HepG2 (cell line): ENCODE measurements at regions not wholly inside any gene's neighbourhood (a gene's known extent, or its start where the extent isn't known, plus 50 kb on each side); places are given as distances from the start of the nearest gene placed in this dataset.

Source experiments
- ATAC-seq: fragments of 200-7000 bp; cut with Tn5 transposase; 3 replicates; pipeline ENCODE4 v1.9.1; 2020; ENCODE audit warnings: mild to moderate bottlenecking, moderate library complexity
- BruUV-seq: library from RNA; stranded (reverse); fragments of 400-500 nt; replicated peaks from 2 replicates; lab custom pipeline; 2021; lab: Mats Ljungman, UMichigan
- CTCF ChIA-PET: fragments of 300-600 bp; formaldehyde crosslinking; extraction: SDS; loops from one replicate; lab custom pipeline; 2021; ENCODE audit warnings: low total read pairs, inconsistent platforms, low intra/inter-chr PET ratio; lab: Yijun Ruan, JAX
- POLR2A ChIA-PET: fragments of 350-600 bp; sonication (Branson Sonifier 250); formaldehyde crosslinking; loops from one replicate; lab custom pipeline; 2020; ENCODE audit warnings: antibody characterized with exemption, inconsistent platforms; lab: Yijun Ruan, JAX
- DNase-seq: peaks from one replicate; pipeline ENCODE4 v3.0.0-alpha.2; 2015; ENCODE audit warnings: low spot score
- FAIRE-seq: peaks from 3 replicates; lab custom pipeline; 2011; peaks lifted over from hg19 to GRCh38; lab: Jason Lieb, UNC
- H2AFZ ChIP-seq: one replicate; pipeline ENCODE4 v1.6.1; 2011; ENCODE audit warnings: low read length, inconsistent platforms
- H3K27ac ChIP-seq: fragments of 300-600 bp; 3 replicates; pipeline ENCODE4 v1.8.0; 2011; ENCODE audit warnings: mixed run types, mild to moderate bottlenecking, mixed read lengths, low read length, inconsistent platforms; ENCODE audit not compliant: insufficient read depth; ENCODE audit errors: extremely low read length
- H3K27me3 ChIP-seq, 2 experiments: fragments of 200-600 bp in 1 of 2; 2 replicates in 1 of 2; 3 replicates in 1 of 2; pipeline versions ENCODE4 v1.6.0 to v1.8.0; 2011; ENCODE audit warnings: low read length in 2 of 2, mild to moderate bottlenecking in 2 of 2, moderate library complexity in 2 of 2, inconsistent platforms in 1 of 2; ENCODE audit not compliant: insufficient read depth in 2 of 2, control insufficient read depth in 1 of 2
- H3K36me3 ChIP-seq, 2 experiments: fragments of 200-600 bp in 1 of 2; replicated peaks in 1 of 2; 2 replicates in 1 of 2; 3 replicates in 1 of 2; pipeline versions ENCODE4 v1.5.1 to v1.8.0; 2011; ENCODE audit warnings: low read length in 2 of 2, inconsistent platforms in 1 of 2; ENCODE audit not compliant: insufficient read depth in 2 of 2, control insufficient read depth in 1 of 2
- H3K4me1 ChIP-seq: 2 replicates; pipeline ENCODE4 v1.5.1; 2012; ENCODE audit warnings: low read length, inconsistent platforms; ENCODE audit not compliant: insufficient read depth
- H3K4me2 ChIP-seq: 2 replicates; pipeline ENCODE4 v1.6.0; 2011; ENCODE audit warnings: low read depth, low read length, inconsistent platforms
- H3K4me3 ChIP-seq, 3 experiments: fragments of 200-600 bp in 1 of 3; sonication (generic), shearing (Covaris generic) in 1 of 3; replicated peaks in 1 of 3; 2 replicates each; pipeline ENCODE4 v1.5.1; 2011 to 2016; ENCODE audit warnings: low read length in 3 of 3, inconsistent platforms in 2 of 3, low read depth in 2 of 3, mild to moderate bottlenecking in 2 of 3, control low read depth in 1 of 3, mixed read lengths in 1 of 3; ENCODE audit not compliant: insufficient read depth in 1 of 3
- H3K79me2 ChIP-seq: one replicate; pipeline ENCODE4 v1.6.1; 2011; ENCODE audit warnings: low read length, inconsistent platforms; ENCODE audit not compliant: insufficient read depth
- H3K9ac ChIP-seq: 2 replicates; pipeline ENCODE4 v1.6.0; 2011; ENCODE audit warnings: mild to moderate bottlenecking, low read depth, low read length, inconsistent platforms; ENCODE audit not compliant: insufficient read depth
- H3K9me3 ChIP-seq: 2 replicates; pipeline ENCODE4 v1.5.1; 2012; ENCODE audit warnings: mild to moderate bottlenecking, low read length
- H4K20me1 ChIP-seq: 2 replicates; pipeline ENCODE4 v1.6.0; 2011; ENCODE audit warnings: inconsistent platforms, mild to moderate bottlenecking, low read length, moderate library complexity; ENCODE audit not compliant: insufficient read depth
- CEBPB ChIP-seq: IDR thresholded peaks from 2 replicates; pipeline ENCODE4 v1.6.1; 2011; ENCODE audit warnings: low read depth, low read length, improper control_type of control experiment, borderline replicate concordance
- KDM1A ChIP-seq: IDR thresholded peaks from 2 replicates; pipeline ENCODE4 v1.6.1; 2016; ENCODE audit warnings: missing compliant biosample characterization
- MAZ ChIP-seq, 2 experiments: sonication (generic) in 1 of 2; formaldehyde crosslinking in 1 of 2; IDR thresholded peaks; 2 replicates each; pipeline versions ENCODE4 v1.5.0 to v1.6.1; 2012 to 2020; ENCODE audit warnings: low read depth in 2 of 2, mild to moderate bottlenecking in 2 of 2, borderline replicate concordance in 1 of 2, improper control_type of control experiment in 1 of 2, low read length in 1 of 2, missing genetic modification reagents in 1 of 2, moderate library complexity in 1 of 2
- ZNF160 ChIP-seq: sonication (generic); formaldehyde crosslinking; IDR thresholded peaks from 2 replicates; pipeline ENCODE4 v1.8.0; 2022; ENCODE audit warnings: mild to moderate bottlenecking, inconsistent platforms, missing genetic modification reagents
- ZNF430 ChIP-seq: sonication (generic); formaldehyde crosslinking; IDR thresholded peaks from 2 replicates; pipeline ENCODE4 v1.9.0; 2021; ENCODE audit warnings: mild to moderate bottlenecking, missing genetic modification reagents
- WGBS: methylation state at CpG from one replicate; pipeline ENCODE4 v1.1.6; 2017; ENCODE audit warnings: low lambda C conversion rate; 5-methylcytosine and 5-hydroxymethylcytosine counted together
- in situ Hi-C: cut with HindIII; loops from 2 replicates; pipeline ENCODE4 v1.10.0; 2017; ENCODE audit warnings: low pct_unique_long_range_greater_than_20kb; ENCODE audit not compliant: extremely low pct_ligation_motif_present
- intact Hi-C: fragments of 100-400 bp; cut with micrococcal nuclease; formaldehyde crosslinking; loops from one replicate; pipeline ENCODE4 v1.10.0; 2022; ENCODE audit not compliant: unreplicated experiment

- ATAC-seq = no peak
- BruUV-seq = no TSS peak
- Histone ChIP-seq H3K4me2 (no peak overlapping the region), H3K9ac (no peak overlapping the region)
- POLR2A ChIA-PET = no interaction called here
- TF ChIP-seq ZNF160 (CRISPR knock-in tag) = no peak
- TF ChIP-seq, all 625 proteins: peak for 0
- no peaks in the 10 kb centered on the region for H3K27me3 ChIP-seq
- H2AFZ ChIP-seq = no peak overlapping the region
- no peak for FAIRE-seq
- no peaks in the 10 kb centered on the region for H3K79me2 ChIP-seq
- no peaks in the 10 kb centered on the region for H3K36me3 ChIP-seq
- no peak for DNase-seq
- intact Hi-C loops = no loop called here
- WGBS = 30% methylated on average over 6 of the region's 6 CpGs
- no peak overlapping the region for H3K27ac ChIP-seq
- no peaks in the 10 kb centered on the region; the same call in 1 of the 2 replicates for H3K4me1 ChIP-seq
- CTCF ChIA-PET = no interaction called here
- H4K20me1 ChIP-seq = no peaks in the 10 kb centered on the region
- H3K4me3 ChIP-seq = no peak overlapping the region
- in situ Hi-C loops = no loop called here
- no peaks in the 10 kb centered on the region for H3K9me3 ChIP-seq
Observed at GRCh38 chr2:167581961-167582574, 665.3 kb downstream of the STK39 start.

GRCh38 chr2:167579826-167580225 is 667.6 kb downstream of the STK39 start:
- Histone ChIP-seq H3K36me3 (no peaks in the 10 kb centered on the region), H3K79me2 (no peaks in the 10 kb centered on the region), H3K4me3 (no peak overlapping the region), H2AFZ (no peak overlapping the region), H3K27ac (no peak overlapping the region), H3K9me3 (no peaks in the 10 kb centered on the region), H3K9ac (no peak overlapping the region), H3K4me2 (no peak overlapping the region), H3K27me3 (no peaks in the 10 kb centered on the region), H3K4me1 (no peaks in the 10 kb centered on the region; the same call in 1 of the 2 replicates), H4K20me1 (no peaks in the 10 kb centered on the region)
- TF ChIP-seq CEBPB (peak; percentile 76), MAZ (IDR thresholded peaks at IDR 0.05; ENCODE audit: borderline replicate concordance, low read depth, low read length) (no peak), MAZ (CRISPR knock-in tag; IDR thresholded peaks at IDR 0.05; ENCODE audit: low read depth) (no peak), KDM1A (no peak), ZNF430 (CRISPR knock-in tag) (no peak)
- ATAC-seq (no peak), DNase-seq (no peak), FAIRE-seq (no peak)
- ChIA-PET CTCF (no interaction called here), POLR2A (no interaction called here)
- in situ Hi-C loops (no loop called here), intact Hi-C loops (no loop called here)
- 1% methylated on average over 2 of the region's 2 CpGs for WGBS
- BruUV-seq = no TSS peak
